ENCODE measurements at regions not wholly inside any gene's neighbourhood (a gene's known extent, or its start where the extent isn't known, plus 50 kb on each side); places are given as distances from the start of the nearest gene placed in this dataset.

- peaks cover 13% of the 10 kb centered on the region for H3K4me1 ChIP-seq (ENCODE audit: control insufficient read depth, insufficient read depth, low read length)
- no peaks in the 10 kb centered on the region for H3K9me3 ChIP-seq (ENCODE audit: control insufficient read depth, low read length)
- H3K27me3 ChIP-seq (ENCODE audit: control insufficient read depth, insufficient read depth, low read length, poor library complexity, severe bottlenecking) = no peaks in the 10 kb centered on the region
- no peak overlapping the region for H3K27ac ChIP-seq (ENCODE audit: insufficient read depth, low read depth, low read length, poor library complexity, severe bottlenecking)
- H3K36me3 ChIP-seq (ENCODE audit: control insufficient read depth, insufficient read depth, low read length) = no peaks in the 10 kb centered on the region
- WGBS, 2 experiments = 95 to 98% methylated on average over 1 to 2 of the region's 2 CpGs
- no peak overlapping the region for H3K4me3 ChIP-seq (ENCODE audit: insufficient read depth, low read depth, low read length)
Observed at GRCh38 chr11:27207025-27207650, 155.9 kb downstream of the CCDC34 start.

GRCh38 chr11:27205779-27206570 is 157.0 kb downstream of the CCDC34 start:
- Histone ChIP-seq H3K27me3 (ENCODE audit: control insufficient read depth, insufficient read depth, low read length, poor library complexity, severe bottlenecking) (no peaks in the 10 kb centered on the region), H3K9me3 (ENCODE audit: control insufficient read depth, low read length) (no peaks in the 10 kb centered on the region), H3K4me3 (ENCODE audit: insufficient read depth, low read depth, low read length) (no peak overlapping the region), H3K4me1 (ENCODE audit: control insufficient read depth, insufficient read depth, low read length) (peaks cover 19% of the 10 kb centered on the region), H3K27ac (ENCODE audit: insufficient read depth, low read depth, low read length, poor library complexity, severe bottlenecking) (no peak overlapping the region), H3K36me3 (ENCODE audit: control insufficient read depth, insufficient read depth, low read length) (no peaks in the 10 kb centered on the region)

GRCh38 chr11:27205250-27205649 is 157.8 kb downstream of the CCDC34 start:
- Histone ChIP-seq H3K4me3 (ENCODE audit: insufficient read depth, low read depth, low read length) (no peak overlapping the region), H3K27ac (ENCODE audit: insufficient read depth, low read depth, low read length, poor library complexity, severe bottlenecking) (no peak overlapping the region), H3K9me3 (ENCODE audit: control insufficient read depth, low read length) (no peaks in the 10 kb centered on the region), H3K4me1 (ENCODE audit: control insufficient read depth, insufficient read depth, low read length) (peaks cover 19% of the 10 kb centered on the region), H3K36me3 (ENCODE audit: control insufficient read depth, insufficient read depth, low read length) (no peaks in the 10 kb centered on the region), H3K27me3 (ENCODE audit: control insufficient read depth, insufficient read depth, low read length, poor library complexity, severe bottlenecking) (no peaks in the 10 kb centered on the region)
- WGBS, 2 experiments = 77 to 79% methylated on average over 3 of the region's 3 CpGs

GRCh38 chr11:27204529-27204928 is 158.5 kb downstream of the CCDC34 start:
- Histone ChIP-seq H3K36me3 (ENCODE audit: control insufficient read depth, insufficient read depth, low read length) (no peaks in the 10 kb centered on the region), H3K4me3 (ENCODE audit: insufficient read depth, low read depth, low read length) (no peak overlapping the region), H3K4me1 (ENCODE audit: control insufficient read depth, insufficient read depth, low read length) (peaks cover 19% of the 10 kb centered on the region), H3K27ac (ENCODE audit: insufficient read depth, low read depth, low read length, poor library complexity, severe bottlenecking) (no peak overlapping the region), H3K27me3 (ENCODE audit: control insufficient read depth, insufficient read depth, low read length, poor library complexity, severe bottlenecking) (no peaks in the 10 kb centered on the region), H3K9me3 (ENCODE audit: control insufficient read depth, low read length) (no peaks in the 10 kb centered on the region)
- 52 to 58% methylated on average over 3 of the region's 3 CpGs for WGBS, 2 experiments

- WGBS, 2 experiments = 87 to 91% methylated on average over 5 of the region's 5 CpGs
- H3K9me3 ChIP-seq (ENCODE audit: control insufficient read depth, low read length) = no peaks in the 10 kb centered on the region
- H3K4me1 ChIP-seq (ENCODE audit: control insufficient read depth, insufficient read depth, low read length) = peaks cover 19% of the 10 kb centered on the region
- H3K27me3 ChIP-seq (ENCODE audit: control insufficient read depth, insufficient read depth, low read length, poor library complexity, severe bottlenecking) = no peaks in the 10 kb centered on the region
- no peak overlapping the region for H3K27ac ChIP-seq (ENCODE audit: insufficient read depth, low read depth, low read length, poor library complexity, severe bottlenecking)
- no peak overlapping the region for H3K4me3 ChIP-seq (ENCODE audit: insufficient read depth, low read depth, low read length)
- H3K36me3 ChIP-seq (ENCODE audit: control insufficient read depth, insufficient read depth, low read length) = no peaks in the 10 kb centered on the region
Observed at GRCh38 chr11:27203077-27203647, 159.9 kb downstream of the CCDC34 start.

- WGBS, 2 experiments = 77% methylated on average over 10 of the region's 10 CpGs
- Histone ChIP-seq H3K27ac (ENCODE audit: insufficient read depth, low read depth, low read length, poor library complexity, severe bottlenecking) (no peak overlapping the region), H3K4me1 (ENCODE audit: control insufficient read depth, insufficient read depth, low read length) (peaks cover 19% of the 10 kb centered on the region), H3K4me3 (ENCODE audit: insufficient read depth, low read depth, low read length) (no peak overlapping the region), H3K36me3 (ENCODE audit: control insufficient read depth, insufficient read depth, low read length) (no peaks in the 10 kb centered on the region), H3K27me3 (ENCODE audit: control insufficient read depth, insufficient read depth, low read length, poor library complexity, severe bottlenecking) (no peaks in the 10 kb centered on the region), H3K9me3 (ENCODE audit: control insufficient read depth, low read length) (no peaks in the 10 kb centered on the region)
Observed at GRCh38 chr11:27201454-27202302, 161.1 kb downstream of the BBOX1 start.

- H3K27me3 ChIP-seq (ENCODE audit: control insufficient read depth, insufficient read depth, low read length, poor library complexity, severe bottlenecking) = no peaks in the 10 kb centered on the region
- no peaks in the 10 kb centered on the region for H3K9me3 ChIP-seq (ENCODE audit: control insufficient read depth, low read length)
- H3K4me1 ChIP-seq (ENCODE audit: control insufficient read depth, insufficient read depth, low read length) = peaks cover 13% of the 10 kb centered on the region
- no peak overlapping the region for H3K4me3 ChIP-seq (ENCODE audit: insufficient read depth, low read depth, low read length)
- 80 to 93% methylated on average over 1 of the region's 1 CpG for WGBS, 2 experiments
- H3K36me3 ChIP-seq (ENCODE audit: control insufficient read depth, insufficient read depth, low read length) = no peaks in the 10 kb centered on the region
- H3K27ac ChIP-seq (ENCODE audit: insufficient read depth, low read depth, low read length, poor library complexity, severe bottlenecking) = no peak overlapping the region
Observed at GRCh38 chr11:27200779-27201453, 160.3 kb downstream of the BBOX1 start.

- Histone ChIP-seq H3K27me3 (ENCODE audit: control insufficient read depth, insufficient read depth, low read length, poor library complexity, severe bottlenecking) (no peaks in the 10 kb centered on the region), H3K9me3 (ENCODE audit: control insufficient read depth, low read length) (no peaks in the 10 kb centered on the region), H3K27ac (ENCODE audit: insufficient read depth, low read depth, low read length, poor library complexity, severe bottlenecking) (no peak overlapping the region), H3K4me1 (ENCODE audit: control insufficient read depth, insufficient read depth, low read length) (no peaks in the 10 kb centered on the region), H3K4me3 (ENCODE audit: insufficient read depth, low read depth, low read length) (no peak overlapping the region), H3K36me3 (ENCODE audit: control insufficient read depth, insufficient read depth, low read length) (no peaks in the 10 kb centered on the region)
- 64 to 68% methylated on average over 6 of the region's 6 CpGs for WGBS, 2 experiments
Observed at GRCh38 chr11:27196203-27196897, 155.7 kb downstream of the BBOX1 start.

GRCh38 chr11:27195837-27196202 is 155.2 kb downstream of the BBOX1 start:
- no peaks in the 10 kb centered on the region for H3K9me3 ChIP-seq (ENCODE audit: control insufficient read depth, low read length)

More at GRCh38 chr11:27195837-27196202, 155.2 kb downstream of the BBOX1 start:
- no peaks in the 10 kb centered on the region for H3K36me3 ChIP-seq (ENCODE audit: control insufficient read depth, insufficient read depth, low read length)
- H3K4me3 ChIP-seq (ENCODE audit: insufficient read depth, low read depth, low read length) = no peak overlapping the region
- H3K4me1 ChIP-seq (ENCODE audit: control insufficient read depth, insufficient read depth, low read length) = no peaks in the 10 kb centered on the region
- H3K27ac ChIP-seq (ENCODE audit: insufficient read depth, low read depth, low read length, poor library complexity, severe bottlenecking) = no peak overlapping the region
- H3K27me3 ChIP-seq (ENCODE audit: control insufficient read depth, insufficient read depth, low read length, poor library complexity, severe bottlenecking) = no peaks in the 10 kb centered on the region

Data from ectodermal cell (in vitro differentiated cells).